Nephron progenitor cell (in vitro differentiated cells): ENCODE measurements at regions not wholly inside any gene's neighbourhood (a gene's known extent, or its start where the extent isn't known, plus 50 kb on each side); places are given as distances from the start of the nearest gene placed in this dataset.

Experiments used
- DNase-seq: peaks from one replicate; pipeline ENCODE4 v3.0.0; 2021
- H3K27ac Mint-ChIP-seq: 2 replicates; pipeline ENCODE4 v1.8.0; 2021; ENCODE audit warnings: mild to moderate bottlenecking, moderate library complexity, mixed read lengths
- H3K27me3 Mint-ChIP-seq: 2 replicates; pipeline ENCODE4 v1.8.0; 2021; ENCODE audit warnings: mild to moderate bottlenecking, low read depth, mixed read lengths; ENCODE audit not compliant: poor library complexity
- H3K36me3 Mint-ChIP-seq: 2 replicates; pipeline ENCODE4 v1.8.0; 2021; ENCODE audit warnings: low read depth, mixed read lengths
- H3K4me1 Mint-ChIP-seq: 2 replicates; pipeline ENCODE4 v1.8.0; 2021; ENCODE audit warnings: mixed read lengths
- H3K4me3 Mint-ChIP-seq: 2 replicates; pipeline ENCODE4 v1.8.0; 2021; ENCODE audit warnings: mild to moderate bottlenecking, moderate library complexity, mixed read lengths
- H3K9me3 Mint-ChIP-seq: 2 replicates; pipeline ENCODE4 v1.8.0; 2021; ENCODE audit warnings: mild to moderate bottlenecking, moderate library complexity, mixed read lengths
- CTCF ChIP-seq: fragments of 200-600 bp; sonication (generic); IDR thresholded peaks from 2 replicates; pipeline ENCODE4 v1.5.0; 2021; ENCODE audit warnings: antibody characterized with exemption

- H3K36me3 Mint-ChIP-seq: no peaks in the 10 kb centered on the region
- H3K4me3 Mint-ChIP-seq: no peak overlapping the region
- TF ChIP-seq CTCF: no peak
- H3K27ac Mint-ChIP-seq: no peak overlapping the region
- H3K4me1 Mint-ChIP-seq: peaks cover 5% of the 10 kb centered on the region
- DNase-seq: no peak
- H3K9me3 Mint-ChIP-seq: peaks cover 19% of the 10 kb centered on the region
- no peaks in the 10 kb centered on the region for H3K27me3 Mint-ChIP-seq
Observed at GRCh38 chr16:64240586-64240985, 881.3 kb downstream of the CDH11 start.

- peaks cover 3% of the 10 kb centered on the region for H3K9me3 Mint-ChIP-seq
- H3K4me1 Mint-ChIP-seq: peaks cover 5% of the 10 kb centered on the region
- no peak for DNase-seq
- no peak overlapping the region for H3K4me3 Mint-ChIP-seq
- no peak overlapping the region for H3K27ac Mint-ChIP-seq
- TF ChIP-seq CTCF: no peak
- no peaks in the 10 kb centered on the region for H3K36me3 Mint-ChIP-seq
- no peaks in the 10 kb centered on the region for H3K27me3 Mint-ChIP-seq
Observed at GRCh38 chr16:64238571-64238970, 883.3 kb downstream of the CDH11 start.

- H3K27ac Mint-ChIP-seq: no peak overlapping the region
- DNase-seq: no peak
- TF ChIP-seq CTCF: no peak
- no peaks in the 10 kb centered on the region for H3K36me3 Mint-ChIP-seq
- peaks cover 5% of the 10 kb centered on the region for H3K4me1 Mint-ChIP-seq
- no peaks in the 10 kb centered on the region for H3K9me3 Mint-ChIP-seq
- no peak overlapping the region for H3K4me3 Mint-ChIP-seq
- H3K27me3 Mint-ChIP-seq: no peaks in the 10 kb centered on the region
Observed at GRCh38 chr16:64236316-64236715, 885.5 kb downstream of the CDH11 start.

GRCh38 chr16:64234200-64234599 is 887.7 kb downstream of the CDH11 start:
- no peaks in the 10 kb centered on the region for H3K9me3 Mint-ChIP-seq
- H3K36me3 Mint-ChIP-seq: no peaks in the 10 kb centered on the region
- peaks cover 5% of the 10 kb centered on the region for H3K4me1 Mint-ChIP-seq
- no peak for DNase-seq
- H3K4me3 Mint-ChIP-seq: no peak overlapping the region
- TF ChIP-seq CTCF: no peak
- no peak overlapping the region for H3K27ac Mint-ChIP-seq
- H3K27me3 Mint-ChIP-seq: no peaks in the 10 kb centered on the region

- TF ChIP-seq CTCF: no peak
- H3K4me1 Mint-ChIP-seq: no peaks in the 10 kb centered on the region
- no peak overlapping the region for H3K27ac Mint-ChIP-seq
- no peak overlapping the region for H3K4me3 Mint-ChIP-seq
- no peak for DNase-seq
- H3K27me3 Mint-ChIP-seq: no peaks in the 10 kb centered on the region
- H3K9me3 Mint-ChIP-seq: peaks cover 7% of the 10 kb centered on the region
- H3K36me3 Mint-ChIP-seq: no peaks in the 10 kb centered on the region
Observed at GRCh38 chr16:64225696-64226095, 896.2 kb downstream of the CDH11 start.

- Mint-ChIP-seq H3K4me3 (no peak overlapping the region), H3K27me3 (no peaks in the 10 kb centered on the region), H3K36me3 (no peaks in the 10 kb centered on the region), H3K4me1 (no peaks in the 10 kb centered on the region), H3K27ac (no peak overlapping the region), H3K9me3 (peaks cover 7% of the 10 kb centered on the region)
- no peak for DNase-seq
- no peak for TF ChIP-seq CTCF
Observed at GRCh38 chr16:64225036-64225435, 896.8 kb downstream of the CDH11 start.
